Keratinocyte (primary cell): ENCODE measurements at regions not wholly inside any gene's neighbourhood (a gene's known extent, or its start where the extent isn't known, plus 50 kb on each side); places are given as distances from the start of the nearest gene placed in this dataset.

Experiments
- DNase-seq: peaks from one replicate; pipeline ENCODE4 v3.0.0-alpha.2; 2011; ENCODE audit warnings: low read depth, missing footprints, low spot score
- FAIRE-seq: peaks from 2 replicates; lab custom pipeline; 2011; peaks lifted over from hg19 to GRCh38; lab: Jason Lieb, UNC
- H2AFZ ChIP-seq: 2 replicates; pipeline ENCODE4 v1.6.0; 2012; ENCODE audit warnings: low read length, control low read depth, inconsistent platforms; ENCODE audit not compliant: control insufficient read depth
- H3K27ac ChIP-seq: 2 replicates; pipeline ENCODE4 v1.5.1; 2011; ENCODE audit warnings: low read length; ENCODE audit not compliant: control insufficient read depth, insufficient read depth
- H3K27me3 ChIP-seq: 3 replicates; pipeline ENCODE4 v1.6.0; 2011; ENCODE audit warnings: low read length; ENCODE audit not compliant: control insufficient read depth, insufficient read depth; ENCODE audit errors: extremely low read depth
- H3K36me3 ChIP-seq, 2 experiments: 2 replicates in 1 of 2; 3 replicates in 1 of 2; pipeline ENCODE4 v1.5.1; 2011; ENCODE audit warnings: low read length in 2 of 2, mild to moderate bottlenecking in 1 of 2; ENCODE audit not compliant: control insufficient read depth in 2 of 2, insufficient read depth in 2 of 2; ENCODE audit errors: extremely low read depth in 1 of 2
- H3K4me1 ChIP-seq: 3 replicates; pipeline ENCODE4 v1.5.1; 2011; ENCODE audit warnings: low read length; ENCODE audit not compliant: control insufficient read depth, insufficient read depth; ENCODE audit errors: extremely low read depth
- H3K4me2 ChIP-seq: 3 replicates; pipeline ENCODE4 v1.6.0; 2011; ENCODE audit warnings: low read depth, low read length; ENCODE audit not compliant: control insufficient read depth, insufficient read depth; ENCODE audit errors: extremely low read depth
- H3K4me3 ChIP-seq, 3 experiments: fragments of 200-600 bp in 1 of 3; sonication (generic) in 1 of 3; 2 replicates in 2 of 3; 3 replicates in 1 of 3; pipeline ENCODE4 v1.5.1; 2011 to 2016; ENCODE audit warnings: low read length in 3 of 3, mild to moderate bottlenecking in 3 of 3, control low read depth in 2 of 3, inconsistent platforms in 1 of 3, low read depth in 1 of 3, mixed read lengths in 1 of 3, mixed run types in 1 of 3, moderate library complexity in 1 of 3; ENCODE audit not compliant: control insufficient read depth in 2 of 3, insufficient read depth in 2 of 3; ENCODE audit errors: extremely low read depth in 1 of 3
- H3K79me2 ChIP-seq: 2 replicates; pipeline ENCODE4 v1.6.0; 2012; ENCODE audit warnings: low read length; ENCODE audit not compliant: control insufficient read depth, insufficient read depth
- H3K9ac ChIP-seq: 3 replicates; pipeline ENCODE4 v1.6.0; 2011; ENCODE audit warnings: low read length; ENCODE audit not compliant: control insufficient read depth, insufficient read depth; ENCODE audit errors: extremely low read depth
- H3K9me1 ChIP-seq: 3 replicates; pipeline ENCODE4 v1.6.0; 2011; ENCODE audit warnings: low read length; ENCODE audit not compliant: control insufficient read depth, insufficient read depth; ENCODE audit errors: extremely low read depth
- H3K9me3 ChIP-seq: 2 replicates; pipeline ENCODE4 v1.5.1; 2012; ENCODE audit warnings: low read depth, low read length; ENCODE audit not compliant: control insufficient read depth
- H4K20me1 ChIP-seq: 3 replicates; pipeline ENCODE4 v1.6.0; 2011; ENCODE audit warnings: low read length; ENCODE audit not compliant: control insufficient read depth, insufficient read depth; ENCODE audit errors: extremely low read depth
- CTCF ChIP-seq, 3 experiments: IDR thresholded peaks in 1 of 3; conservative IDR thresholded peaks in 1 of 3; optimal IDR thresholded peaks in 1 of 3; 2 replicates in 2 of 3; 3 replicates in 1 of 3; pipeline versions ENCODE3 to v1.5.1; 2011; ENCODE audit warnings: low read length in 3 of 3, mild to moderate bottlenecking in 3 of 3, moderate library complexity in 2 of 3, control low read depth in 1 of 3, inconsistent platforms in 1 of 3; ENCODE audit not compliant: insufficient read depth in 2 of 3; ENCODE audit errors: extremely low read depth in 1 of 3
- EZH2 ChIP-seq: IDR thresholded peaks from one replicate; pipeline ENCODE4 v1.6.1; 2012; ENCODE audit warnings: inconsistent platforms, mild to moderate bottlenecking, low read length, moderate library complexity
- dilution Hi-C: fragments of 300-500 bp; cut with MboI; formaldehyde crosslinking; loops from one replicate; pipeline ENCODE4 v1.7.0; 2020; ENCODE audit warnings: low sequenced_read_pairs; ENCODE audit not compliant: extremely low pct_ligation_motif_present

- no peaks in the 10 kb centered on the region for H3K79me2 ChIP-seq
- no peak overlapping the region for H3K9ac ChIP-seq
- H3K4me2 ChIP-seq = no peak overlapping the region
- no peak overlapping the region for H2AFZ ChIP-seq
- H3K27me3 ChIP-seq = no peaks in the 10 kb centered on the region
- no peak overlapping the region for H3K27ac ChIP-seq
- H3K4me1 ChIP-seq = no peaks in the 10 kb centered on the region
- TF ChIP-seq EZH2 = no peak
- no peak for TF ChIP-seq CTCF (optimal IDR thresholded peaks at IDR 0.05 in 1 of 3, IDR thresholded peaks at IDR 0.05 in 1 of 3, conservative IDR thresholded peaks at IDR 0.05 in 1 of 3; ENCODE audit: extremely low read depth in 1 of 3, insufficient read depth in 2 of 3, low read length in 3 of 3)
- no peaks in the 10 kb centered on the region for H4K20me1 ChIP-seq
- no peak for FAIRE-seq
- H3K9me3 ChIP-seq = no peaks in the 10 kb centered on the region
- H3K4me3 ChIP-seq = no peak overlapping the region
- dilution Hi-C loops = no loop called here
- no peaks in the 10 kb centered on the region for H3K36me3 ChIP-seq
- no peak for DNase-seq
- no peaks in the 10 kb centered on the region for H3K9me1 ChIP-seq
Observed at GRCh38 chr20:11315525-11315924, 602.2 kb upstream of the BTBD3 start.

- Histone ChIP-seq H3K27me3 (no peaks in the 10 kb centered on the region), H3K4me1 (no peaks in the 10 kb centered on the region), H3K4me3 (no peak overlapping the region), H3K27ac (no peak overlapping the region), H3K9ac (no peak overlapping the region), H2AFZ (no peak overlapping the region), H3K4me2 (no peak overlapping the region), H3K79me2 (no peaks in the 10 kb centered on the region), H3K9me1 (no peaks in the 10 kb centered on the region), H3K9me3 (no peaks in the 10 kb centered on the region), H3K36me3 (no peaks in the 10 kb centered on the region), H4K20me1 (no peaks in the 10 kb centered on the region)
- TF ChIP-seq EZH2 = no peak
- TF ChIP-seq CTCF (optimal IDR thresholded peaks at IDR 0.05 in 1 of 3, IDR thresholded peaks at IDR 0.05 in 1 of 3, conservative IDR thresholded peaks at IDR 0.05 in 1 of 3; ENCODE audit: extremely low read depth in 1 of 3, insufficient read depth in 2 of 3, low read length in 3 of 3) = no peak
- no peak for FAIRE-seq
- DNase-seq = no peak
- dilution Hi-C loops = no loop called here
Observed at GRCh38 chr20:11316244-11316643, 601.4 kb upstream of the BTBD3 start.
